Left ventricle myocardium inferior (tissue), 1 donor: ENCODE measurements at regions not wholly inside any gene's neighbourhood (a gene's known extent, or its start where the extent isn't known, plus 50 kb on each side); places are given as distances from the start of the nearest gene placed in this dataset.

Experiments used
- DNase-seq: peaks from one replicate; pipeline ENCODE4 v3.0.0-alpha.2; 2020
- H3K27ac ChIP-seq: fragments of 200-600 bp; replicated peaks from 2 replicates; pipeline ENCODE4 v1.8.0; 2021
- H3K27me3 ChIP-seq: fragments of 200-600 bp; 2 replicates; pipeline ENCODE4 v1.8.0; 2021; ENCODE audit warnings: low read depth
- H3K36me3 ChIP-seq: fragments of 200-600 bp; 2 replicates; pipeline ENCODE4 v1.8.0; 2021
- H3K4me1 ChIP-seq: fragments of 200-600 bp; 2 replicates; pipeline ENCODE4 v1.8.0; 2021
- H3K4me3 ChIP-seq: fragments of 200-600 bp; 2 replicates; pipeline ENCODE4 v1.8.0; 2021; ENCODE audit warnings: mild to moderate bottlenecking, moderate library complexity
- H3K9me3 ChIP-seq: fragments of 200-600 bp; replicated peaks from 2 replicates; pipeline ENCODE4 v1.8.0; 2021
- CTCF ChIP-seq: fragments of 200-600 bp; IDR thresholded peaks from 2 replicates; pipeline ENCODE4 v1.8.0; 2021; ENCODE audit warnings: antibody characterized with exemption, mild to moderate bottlenecking, borderline replicate concordance
- intact Hi-C: fragments of 100-400 bp; cut with micrococcal nuclease; formaldehyde crosslinking; loops from one replicate; pipeline ENCODE4 v1.11.0; 2022
- donor health status: DM: no; HTN: yes; CAD: no; lungs with severe emphysema.

- Histone ChIP-seq H3K4me3 (no peak overlapping the region), H3K9me3 (no peaks in the 10 kb centered on the region), H3K27me3 (peaks cover 58% of the 10 kb centered on the region), H3K4me1 (no peaks in the 10 kb centered on the region), H3K36me3 (no peaks in the 10 kb centered on the region), H3K27ac (no peak overlapping the region)
- DNase-seq: no peak
- TF ChIP-seq CTCF: no peak
- intact Hi-C loops: no loop called here
Measured at GRCh38 chr11:116596346-116597260, 176.2 kb downstream of the BUD13 start.

GRCh38 chr11:116595305-116595880 is 177.4 kb downstream of the BUD13 start:
- H3K27me3 ChIP-seq: peaks cover 67% of the 10 kb centered on the region
- no peak for TF ChIP-seq CTCF
- DNase-seq: no peak
- H3K4me3 ChIP-seq: no peak overlapping the region
- no peak overlapping the region for H3K27ac ChIP-seq
- H3K36me3 ChIP-seq: no peaks in the 10 kb centered on the region
- H3K4me1 ChIP-seq: no peaks in the 10 kb centered on the region
- intact Hi-C loops: no loop called here
- no peaks in the 10 kb centered on the region for H3K9me3 ChIP-seq

- H3K9me3 ChIP-seq: no peaks in the 10 kb centered on the region
- no peaks in the 10 kb centered on the region for H3K36me3 ChIP-seq
- H3K4me1 ChIP-seq: no peaks in the 10 kb centered on the region
- no peak overlapping the region for H3K4me3 ChIP-seq
- DNase-seq: no peak
- no peak for TF ChIP-seq CTCF
- intact Hi-C loops: no loop called here
- no peak overlapping the region for H3K27ac ChIP-seq
- peaks cover 57% of the 10 kb centered on the region for H3K27me3 ChIP-seq
Measured at GRCh38 chr11:116590844-116591570, 181.8 kb downstream of the BUD13 start.

- peaks cover 58% of the 10 kb centered on the region for H3K27me3 ChIP-seq
- no peak for DNase-seq
- H3K4me3 ChIP-seq: no peak overlapping the region
- no peak overlapping the region for H3K27ac ChIP-seq
- intact Hi-C loops: no loop called here
- TF ChIP-seq CTCF: no peak
- no peaks in the 10 kb centered on the region for H3K4me1 ChIP-seq
- H3K36me3 ChIP-seq: no peaks in the 10 kb centered on the region
- no peaks in the 10 kb centered on the region for H3K9me3 ChIP-seq
Measured at GRCh38 chr11:116589402-116589801, 183.4 kb downstream of the BUD13 start.

- H3K36me3 ChIP-seq: no peaks in the 10 kb centered on the region
- intact Hi-C loops: no loop called here
- H3K4me3 ChIP-seq: no peak overlapping the region
- no peak overlapping the region for H3K27ac ChIP-seq
- no peak for DNase-seq
- no peaks in the 10 kb centered on the region for H3K9me3 ChIP-seq
- no peak for TF ChIP-seq CTCF
- peaks cover 62% of the 10 kb centered on the region for H3K27me3 ChIP-seq
- no peaks in the 10 kb centered on the region for H3K4me1 ChIP-seq
Measured at GRCh38 chr11:116586392-116586791, 186.4 kb downstream of the BUD13 start.
